ENCODE measurements at regions not wholly inside any gene's neighbourhood (a gene's known extent, or its start where the extent isn't known, plus 50 kb on each side); places are given as distances from the start of the nearest gene placed in this dataset.
A peak's percentile ranks its signal among the peaks of the same experiment; 100 is the strongest.

- POLR2A ChIA-PET, result no interaction called here
- Mint-ChIP-seq H3K4me3 (ENCODE audit: unreplicated experiment) (no peak overlapping the region), H3K36me3 (ENCODE audit: insufficient read depth, unreplicated experiment) (no peaks in the 10 kb centered on the region), H3K27me3 (ENCODE audit: insufficient read depth, unreplicated experiment) (no peaks in the 10 kb centered on the region), H3K9me3 (ENCODE audit: unreplicated experiment) (peaks cover 7% of the 10 kb centered on the region), H3K27ac (ENCODE audit: low read depth, unreplicated experiment) (no peak overlapping the region), H3K4me1 (ENCODE audit: insufficient read depth, unreplicated experiment) (no peaks in the 10 kb centered on the region)
- intact Hi-C loops (cut with micrococcal nuclease), result no loop called here
- no TSS peak for BruUV-seq (replicated peaks)
- DNase-seq (ENCODE audit: unreplicated experiment), result no peak
- CTCF ChIA-PET, result no interaction called here
- TF ChIP-seq CTCF (IDR thresholded peaks at IDR 0.05; ENCODE audit: unreplicated experiment), result no peak
Observed at GRCh38 chr11:134645576-134645975, 233.5 kb upstream of the B3GAT1 start.

- no peak overlapping the region for H3K4me3 Mint-ChIP-seq (ENCODE audit: unreplicated experiment)
- no peak for TF ChIP-seq CTCF (IDR thresholded peaks at IDR 0.05; ENCODE audit: unreplicated experiment)
- H3K9me3 Mint-ChIP-seq (ENCODE audit: unreplicated experiment), result no peaks in the 10 kb centered on the region
- no TSS peak for BruUV-seq (replicated peaks)
- H3K27ac Mint-ChIP-seq (ENCODE audit: low read depth, unreplicated experiment), result no peak overlapping the region
- no peaks in the 10 kb centered on the region for H3K27me3 Mint-ChIP-seq (ENCODE audit: insufficient read depth, unreplicated experiment)
- intact Hi-C loops (cut with micrococcal nuclease), result no loop called here
- ChIA-PET CTCF (no interaction called here), POLR2A (interaction anchor here (0.6 kb wide), 1 partner anchor 1542 kb away, joined by 3 read pairs; no protein-coding TSS in a partner anchor)
- H3K36me3 Mint-ChIP-seq (ENCODE audit: insufficient read depth, unreplicated experiment), result no peaks in the 10 kb centered on the region
- no peaks in the 10 kb centered on the region for H3K4me1 Mint-ChIP-seq (ENCODE audit: insufficient read depth, unreplicated experiment)
- DNase-seq (ENCODE audit: unreplicated experiment), result no peak
Observed at GRCh38 chr11:134644476-134645456, 232.7 kb upstream of the B3GAT1 start.

- BruUV-seq (replicated peaks), result no TSS peak
- POLR2A ChIA-PET, result no interaction called here
- no peak for TF ChIP-seq CTCF (IDR thresholded peaks at IDR 0.05; ENCODE audit: unreplicated experiment)
- CTCF ChIA-PET, result no interaction called here
- Mint-ChIP-seq H3K4me1 (ENCODE audit: insufficient read depth, unreplicated experiment) (no peaks in the 10 kb centered on the region), H3K27me3 (ENCODE audit: insufficient read depth, unreplicated experiment) (no peaks in the 10 kb centered on the region), H3K4me3 (ENCODE audit: unreplicated experiment) (no peak overlapping the region), H3K27ac (ENCODE audit: low read depth, unreplicated experiment) (no peak overlapping the region), H3K9me3 (ENCODE audit: unreplicated experiment) (peaks cover 12% of the 10 kb centered on the region), H3K36me3 (ENCODE audit: insufficient read depth, unreplicated experiment) (no peaks in the 10 kb centered on the region)
- intact Hi-C loops (cut with micrococcal nuclease), result no loop called here
- no peak for DNase-seq (ENCODE audit: unreplicated experiment)
Observed at GRCh38 chr11:134643115-134644012, 231.3 kb upstream of the B3GAT1 start.

- Mint-ChIP-seq H3K27me3 (ENCODE audit: insufficient read depth, unreplicated experiment) (no peaks in the 10 kb centered on the region), H3K4me1 (ENCODE audit: insufficient read depth, unreplicated experiment) (no peaks in the 10 kb centered on the region), H3K36me3 (ENCODE audit: insufficient read depth, unreplicated experiment) (no peaks in the 10 kb centered on the region), H3K4me3 (ENCODE audit: unreplicated experiment) (no peak overlapping the region), H3K9me3 (ENCODE audit: unreplicated experiment) (peaks cover 16% of the 10 kb centered on the region), H3K27ac (ENCODE audit: low read depth, unreplicated experiment) (no peak overlapping the region)
- CTCF ChIA-PET, result interaction anchor here (0.6 kb wide), 1 partner anchor 10 kb away, joined by 3 read pairs; no protein-coding TSS in a partner anchor
- DNase-seq (ENCODE audit: unreplicated experiment), result peak; percentile 47
- intact Hi-C loops (cut with micrococcal nuclease), result no loop called here
- POLR2A ChIA-PET, result no interaction called here
- TF ChIP-seq CTCF (IDR thresholded peaks at IDR 0.05; ENCODE audit: unreplicated experiment), result no peak
- no TSS peak for BruUV-seq (replicated peaks)
Observed at GRCh38 chr11:134642206-134642605, 230.2 kb upstream of the B3GAT1 start.

Data from MCF 10A (cell line).